NCI-H2196 (cell line): ENCODE measurements at regions not wholly inside any gene's neighbourhood (a gene's known extent, or its start where the extent isn't known, plus 50 kb on each side); places are given as distances from the start of the nearest gene placed in this dataset.

Experiments used
- DNase-seq: peaks from one replicate; lab custom pipeline; 2025; ENCODE audit not compliant: unreplicated experiment; lab: John Stamatoyannopoulos, UW

GRCh38 chr6:149149653-149150052, 167.9 kb upstream of the TAB2 start:
- no peak for DNase-seq

GRCh38 chr6:149150301-149150700, 167.2 kb upstream of the TAB2 start:
- no peak for DNase-seq

- DNase-seq: no peak
Measured at GRCh38 chr6:149150801-149151398, 166.6 kb upstream of the TAB2 start.

- no peak for DNase-seq
Measured at GRCh38 chr6:149152521-149152920, 165.0 kb upstream of the TAB2 start.

- no peak for DNase-seq
Measured at GRCh38 chr6:149153100-149153499, 164.4 kb upstream of the TAB2 start.

- no peak for DNase-seq
Measured at GRCh38 chr6:149153693-149154092, 163.8 kb upstream of the TAB2 start.

GRCh38 chr6:149154261-149154821, 163.2 kb upstream of the TAB2 start:
- DNase-seq: no peak

- no peak for DNase-seq
Measured at GRCh38 chr6:149157126-149157525, 160.4 kb upstream of the TAB2 start.

- no peak for DNase-seq
Measured at GRCh38 chr6:149158076-149158475, 159.4 kb upstream of the TAB2 start.

- DNase-seq: no peak
Measured at GRCh38 chr6:149160943-149161342, 156.6 kb upstream of the TAB2 start.

- no peak for DNase-seq
Measured at GRCh38 chr6:149162924-149163323, 154.6 kb upstream of the TAB2 start.

- DNase-seq: no peak
Measured at GRCh38 chr6:149164199-149164750, 153.2 kb upstream of the TAB2 start.

GRCh38 chr6:149166336-149166735, 151.2 kb upstream of the TAB2 start:
- peak; percentile 10 for DNase-seq

GRCh38 chr6:149166747-149167146, 150.8 kb upstream of the TAB2 start:
- DNase-seq: peak; percentile 21

- DNase-seq: no peak
Measured at GRCh38 chr6:149168968-149169367, 148.5 kb upstream of the TAB2 start.

- no peak for DNase-seq
Measured at GRCh38 chr6:149169761-149170511, 147.6 kb upstream of the TAB2 start.

- peak; percentile 32 for DNase-seq
Measured at GRCh38 chr6:149170564-149171452, 146.7 kb upstream of the TAB2 start.

GRCh38 chr6:149173222-149173621, 144.3 kb upstream of the TAB2 start:
- no peak for DNase-seq

GRCh38 chr6:149174962-149175361, 142.6 kb upstream of the TAB2 start:
- DNase-seq: no peak

GRCh38 chr6:149176971-149177667, 140.4 kb upstream of the TAB2 start:
- peak; percentile 9 for DNase-seq

- DNase-seq: no peak
Measured at GRCh38 chr6:149179431-149179830, 138.1 kb upstream of the TAB2 start.
